ENCODE measurements at regions not wholly inside any gene's neighbourhood (a gene's known extent, or its start where the extent isn't known, plus 50 kb on each side); places are given as distances from the start of the nearest gene placed in this dataset.

GRCh38 chr21:35236090-35236489, 187.0 kb upstream of the RUNX1 start:
- Histone ChIP-seq H3K27ac (ENCODE audit: low read length) (no peak overlapping the region), H3F3A (ENCODE audit: insufficient read depth, low read length) (peaks cover 12% of the 10 kb centered on the region), H3K9me2 (replicated peaks; ENCODE audit: insufficient read depth, low read length) (no peaks in the 10 kb centered on the region), H3K4me1 (ENCODE audit: low read length) (peaks cover 36% of the 10 kb centered on the region), H3K9me3 (replicated peaks; ENCODE audit: insufficient read depth, low read length) (no peaks in the 10 kb centered on the region), H3K4me2 (ENCODE audit: low read depth, low read length) (no peak overlapping the region), H3K27me3 (replicated peaks; ENCODE audit: insufficient read depth, low read length) (peaks cover 52% of the 10 kb centered on the region), H3K79me2 (ENCODE audit: low read length) (no peaks in the 10 kb centered on the region), H3K9ac (ENCODE audit: low read length) (no peak overlapping the region), H2AFZ (ENCODE audit: low read length) (no peak overlapping the region), H3K36me3 (replicated peaks; ENCODE audit: insufficient read depth, low read length) (no peaks in the 10 kb centered on the region), H4K20me1 (ENCODE audit: insufficient read depth, low read length) (no peaks in the 10 kb centered on the region), H3K4me3 (ENCODE audit: low read length) (no peak overlapping the region)
- no peak for DNase-seq
- TF ChIP-seq CTCF (IDR thresholded peaks at IDR 0.05; ENCODE audit: low read length) (no peak), EZH2phosphoT487 (IDR thresholded peaks at IDR 0.05; ENCODE audit: low read length) (no peak), EZH2 (optimal IDR thresholded peaks at IDR 0.05; ENCODE audit: low read depth, low read length) (no peak)

GRCh38 chr21:35234725-35235124, 185.6 kb upstream of the RUNX1 start:
- Histone ChIP-seq H3F3A (ENCODE audit: insufficient read depth, low read length) (peaks cover 18% of the 10 kb centered on the region), H3K9me3 (replicated peaks; ENCODE audit: insufficient read depth, low read length) (no peaks in the 10 kb centered on the region), H3K27ac (ENCODE audit: low read length) (peak overlapping the region; percentile 39; the same call in 1 of the 2 replicates), H3K4me2 (ENCODE audit: low read depth, low read length) (peak overlapping the region; percentile 71), H3K9ac (ENCODE audit: low read length) (no peak overlapping the region), H3K9me2 (replicated peaks; ENCODE audit: insufficient read depth, low read length) (no peaks in the 10 kb centered on the region), H4K20me1 (ENCODE audit: insufficient read depth, low read length) (no peaks in the 10 kb centered on the region), H3K4me3 (ENCODE audit: low read length) (peak overlapping the region; percentile 34), H3K27me3 (replicated peaks; ENCODE audit: insufficient read depth, low read length) (peaks cover 61% of the 10 kb centered on the region), H3K4me1 (ENCODE audit: low read length) (peaks cover 45% of the 10 kb centered on the region), H3K79me2 (ENCODE audit: low read length) (no peaks in the 10 kb centered on the region), H3K36me3 (replicated peaks; ENCODE audit: insufficient read depth, low read length) (no peaks in the 10 kb centered on the region), H2AFZ (ENCODE audit: low read length) (no peak overlapping the region)
- no peak for TF ChIP-seq EZH2phosphoT487 (IDR thresholded peaks at IDR 0.05; ENCODE audit: low read length)
- no peak for TF ChIP-seq CTCF (IDR thresholded peaks at IDR 0.05; ENCODE audit: low read length)
- no peak for TF ChIP-seq EZH2 (optimal IDR thresholded peaks at IDR 0.05; ENCODE audit: low read depth, low read length)
- DNase-seq: peak; percentile 96

GRCh38 chr21:35233756-35234155, 184.7 kb upstream of the RUNX1 start:
- Histone ChIP-seq H3K4me1 (ENCODE audit: low read length) (peaks cover 53% of the 10 kb centered on the region), H4K20me1 (ENCODE audit: insufficient read depth, low read length) (no peaks in the 10 kb centered on the region), H3K36me3 (replicated peaks; ENCODE audit: insufficient read depth, low read length) (no peaks in the 10 kb centered on the region), H3K27ac (ENCODE audit: low read length) (no peak overlapping the region), H3K79me2 (ENCODE audit: low read length) (no peaks in the 10 kb centered on the region), H3K4me3 (ENCODE audit: low read length) (0 out of 2 replicates have a peak overlapping the region, but pooled peaks have one; percentile 34), H3K9me3 (replicated peaks; ENCODE audit: insufficient read depth, low read length) (no peaks in the 10 kb centered on the region), H2AFZ (ENCODE audit: low read length) (no peak overlapping the region), H3K9ac (ENCODE audit: low read length) (no peak overlapping the region), H3K4me2 (ENCODE audit: low read depth, low read length) (peak overlapping the region; percentile 71), H3K9me2 (replicated peaks; ENCODE audit: insufficient read depth, low read length) (no peaks in the 10 kb centered on the region), H3K27me3 (replicated peaks; ENCODE audit: insufficient read depth, low read length) (peaks cover 65% of the 10 kb centered on the region), H3F3A (ENCODE audit: insufficient read depth, low read length) (peaks cover 18% of the 10 kb centered on the region)
- no peak for DNase-seq
- TF ChIP-seq CTCF (IDR thresholded peaks at IDR 0.05; ENCODE audit: low read length) (no peak), EZH2phosphoT487 (IDR thresholded peaks at IDR 0.05; ENCODE audit: low read length) (no peak), EZH2 (optimal IDR thresholded peaks at IDR 0.05; ENCODE audit: low read depth, low read length) (no peak)
